ENCODE measurements at regions not wholly inside any gene's neighbourhood (a gene's known extent, or its start where the extent isn't known, plus 50 kb on each side); places are given as distances from the start of the nearest gene placed in this dataset.
A peak's percentile ranks its signal among the peaks of the same experiment; 100 is the strongest.

DNA sequence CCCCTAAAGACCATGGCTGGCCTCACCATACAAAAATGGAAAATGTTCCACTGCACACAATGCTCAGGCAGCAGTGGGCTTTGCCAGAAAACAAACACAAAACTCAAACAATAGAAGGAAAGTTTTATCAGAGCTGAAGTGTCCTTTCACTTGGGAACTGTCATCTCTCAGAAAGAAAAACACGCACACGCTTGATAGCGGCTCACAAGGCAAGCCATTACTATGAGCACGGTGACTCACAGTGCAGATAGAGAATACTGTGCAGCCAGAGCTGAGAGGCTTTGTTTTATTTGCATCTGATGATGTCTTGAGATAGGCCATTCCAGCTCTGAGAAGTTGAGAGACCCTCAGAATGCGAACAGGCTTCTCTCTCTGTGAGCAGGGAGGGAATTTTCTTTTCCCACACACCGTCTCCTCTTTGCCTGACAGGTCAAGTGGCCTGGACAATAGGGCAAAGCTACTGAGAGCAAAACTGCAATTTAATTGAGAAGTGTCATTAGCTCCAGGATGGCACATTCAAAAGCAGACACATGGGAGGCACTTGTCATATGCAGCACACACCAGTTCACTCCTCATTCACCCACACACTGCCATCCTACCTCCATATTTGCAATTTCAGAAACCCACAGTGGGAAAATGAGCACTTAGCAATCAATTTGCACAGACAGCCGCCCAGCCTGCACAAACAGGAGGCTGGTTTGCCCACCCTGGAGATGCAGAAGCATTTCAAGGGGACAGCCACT lies 236.6 kb downstream of the SS18 start:
- DNase-seq (ENCODE audit: low read depth, low spot score), result no peak
- Mint-ChIP-seq H3K27ac (ENCODE audit: unreplicated experiment) (peak overlapping the region; percentile 47), H3K4me1 (peaks cover 21% of the 10 kb centered on the region), H3K9me3 (no peaks in the 10 kb centered on the region), H3K36me3 (ENCODE audit: low read depth) (no peaks in the 10 kb centered on the region), H3K27me3 (ENCODE audit: low read depth) (no peaks in the 10 kb centered on the region), H3K4me3 (no peak overlapping the region)
- TF ChIP-seq, protein P1, sequence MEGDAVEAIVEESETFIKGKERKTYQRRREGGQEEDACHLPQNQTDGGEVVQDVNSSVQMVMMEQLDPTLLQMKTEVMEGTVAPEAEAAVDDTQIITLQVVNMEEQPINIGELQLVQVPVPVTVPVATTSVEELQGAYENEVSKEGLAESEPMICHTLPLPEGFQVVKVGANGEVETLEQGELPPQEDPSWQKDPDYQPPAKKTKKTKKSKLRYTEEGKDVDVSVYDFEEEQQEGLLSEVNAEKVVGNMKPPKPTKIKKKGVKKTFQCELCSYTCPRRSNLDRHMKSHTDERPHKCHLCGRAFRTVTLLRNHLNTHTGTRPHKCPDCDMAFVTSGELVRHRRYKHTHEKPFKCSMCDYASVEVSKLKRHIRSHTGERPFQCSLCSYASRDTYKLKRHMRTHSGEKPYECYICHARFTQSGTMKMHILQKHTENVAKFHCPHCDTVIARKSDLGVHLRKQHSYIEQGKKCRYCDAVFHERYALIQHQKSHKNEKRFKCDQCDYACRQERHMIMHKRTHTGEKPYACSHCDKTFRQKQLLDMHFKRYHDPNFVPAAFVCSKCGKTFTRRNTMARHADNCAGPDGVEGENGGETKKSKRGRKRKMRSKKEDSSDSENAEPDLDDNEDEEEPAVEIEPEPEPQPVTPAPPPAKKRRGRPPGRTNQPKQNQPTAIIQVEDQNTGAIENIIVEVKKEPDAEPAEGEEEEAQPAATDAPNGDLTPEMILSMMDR (conservative IDR thresholded peaks at IDR 0.05), result no peak

DNA sequence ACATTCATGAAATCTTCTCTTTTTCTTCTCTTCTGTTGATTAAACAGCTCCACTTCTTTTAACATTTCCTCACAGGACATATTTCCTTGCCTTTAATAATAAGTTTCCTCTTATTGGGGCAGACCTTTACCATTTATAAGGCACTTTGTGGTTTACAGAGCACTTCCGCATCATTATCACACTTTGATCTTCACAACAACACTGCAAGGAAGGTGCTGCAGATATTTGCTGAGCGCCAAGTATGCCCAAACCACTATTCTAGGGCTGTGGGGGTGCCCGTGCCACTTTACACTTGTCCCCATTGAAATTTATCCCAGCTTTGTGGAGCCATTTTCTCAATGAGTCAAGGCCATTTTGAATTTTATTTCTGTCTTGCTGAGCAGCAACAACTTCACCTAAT lies 246.6 kb downstream of the SS18 start:
- DNase-seq (ENCODE audit: low read depth, low spot score), result no peak
- H3K36me3 Mint-ChIP-seq (ENCODE audit: low read depth), result no peaks in the 10 kb centered on the region
- TF ChIP-seq, protein P1 (conservative IDR thresholded peaks at IDR 0.05), result no peak
- H3K27me3 Mint-ChIP-seq (ENCODE audit: low read depth), result no peaks in the 10 kb centered on the region
- no peak overlapping the region for H3K27ac Mint-ChIP-seq (ENCODE audit: unreplicated experiment)
- no peaks in the 10 kb centered on the region for H3K4me1 Mint-ChIP-seq
- no peak overlapping the region for H3K4me3 Mint-ChIP-seq
- no peaks in the 10 kb centered on the region for H3K9me3 Mint-ChIP-seq

DNA sequence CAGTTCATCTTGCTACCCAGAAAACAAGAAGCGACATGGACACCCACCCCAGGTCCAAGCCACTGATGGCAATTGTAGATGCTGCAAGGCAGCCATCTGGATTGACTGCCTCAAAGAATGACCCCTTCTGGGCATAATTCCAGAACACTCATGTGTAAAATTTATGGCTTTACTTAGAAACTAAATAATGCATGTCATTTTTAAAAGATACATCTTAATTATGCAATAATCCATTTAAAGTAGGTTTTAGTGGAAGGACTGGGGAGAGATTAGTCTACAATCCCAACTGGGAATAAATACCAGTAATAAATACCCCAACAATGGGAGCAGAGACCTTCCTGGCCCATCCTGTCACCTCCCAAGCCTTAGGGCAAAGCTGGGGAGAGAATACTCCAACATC lies 247.7 kb downstream of the SS18 start:
- Mint-ChIP-seq H3K27me3 (ENCODE audit: low read depth) (no peaks in the 10 kb centered on the region), H3K27ac (ENCODE audit: unreplicated experiment) (no peak overlapping the region), H3K9me3 (no peaks in the 10 kb centered on the region), H3K4me3 (no peak overlapping the region), H3K4me1 (no peaks in the 10 kb centered on the region), H3K36me3 (ENCODE audit: low read depth) (no peaks in the 10 kb centered on the region)
- TF ChIP-seq, protein P1 (conservative IDR thresholded peaks at IDR 0.05), result no peak
- no peak for DNase-seq (ENCODE audit: low read depth, low spot score)

- H3K36me3 Mint-ChIP-seq (ENCODE audit: low read depth), result no peaks in the 10 kb centered on the region
- DNase-seq (ENCODE audit: low read depth, low spot score), result no peak
- no peaks in the 10 kb centered on the region for H3K9me3 Mint-ChIP-seq
- H3K4me3 Mint-ChIP-seq, result no peak overlapping the region
- H3K27me3 Mint-ChIP-seq (ENCODE audit: low read depth), result no peaks in the 10 kb centered on the region
- H3K27ac Mint-ChIP-seq (ENCODE audit: unreplicated experiment), result no peak overlapping the region
- H3K4me1 Mint-ChIP-seq, result peaks cover 7% of the 10 kb centered on the region
- TF ChIP-seq, protein P1 (conservative IDR thresholded peaks at IDR 0.05), result no peak
These were observed 256.4 kb downstream of the SS18 start for GRCh38 chr18:25834061-25834460.

GRCh38 chr18:25832001-25832604 lies 258.3 kb downstream of the SS18 start:
- TF ChIP-seq, protein P1 (conservative IDR thresholded peaks at IDR 0.05), result peak; percentile 82
- Mint-ChIP-seq H3K4me3 (no peak overlapping the region), H3K9me3 (no peaks in the 10 kb centered on the region), H3K27me3 (ENCODE audit: low read depth) (no peaks in the 10 kb centered on the region), H3K4me1 (peaks cover 24% of the 10 kb centered on the region), H3K27ac (ENCODE audit: unreplicated experiment) (no peak overlapping the region), H3K36me3 (ENCODE audit: low read depth) (no peaks in the 10 kb centered on the region)
- peak; percentile 65 for DNase-seq (ENCODE audit: low read depth, low spot score)
